ENCODE measurements at regions not wholly inside any gene's neighbourhood (a gene's known extent, or its start where the extent isn't known, plus 50 kb on each side); places are given as distances from the start of the nearest gene placed in this dataset.

DNA sequence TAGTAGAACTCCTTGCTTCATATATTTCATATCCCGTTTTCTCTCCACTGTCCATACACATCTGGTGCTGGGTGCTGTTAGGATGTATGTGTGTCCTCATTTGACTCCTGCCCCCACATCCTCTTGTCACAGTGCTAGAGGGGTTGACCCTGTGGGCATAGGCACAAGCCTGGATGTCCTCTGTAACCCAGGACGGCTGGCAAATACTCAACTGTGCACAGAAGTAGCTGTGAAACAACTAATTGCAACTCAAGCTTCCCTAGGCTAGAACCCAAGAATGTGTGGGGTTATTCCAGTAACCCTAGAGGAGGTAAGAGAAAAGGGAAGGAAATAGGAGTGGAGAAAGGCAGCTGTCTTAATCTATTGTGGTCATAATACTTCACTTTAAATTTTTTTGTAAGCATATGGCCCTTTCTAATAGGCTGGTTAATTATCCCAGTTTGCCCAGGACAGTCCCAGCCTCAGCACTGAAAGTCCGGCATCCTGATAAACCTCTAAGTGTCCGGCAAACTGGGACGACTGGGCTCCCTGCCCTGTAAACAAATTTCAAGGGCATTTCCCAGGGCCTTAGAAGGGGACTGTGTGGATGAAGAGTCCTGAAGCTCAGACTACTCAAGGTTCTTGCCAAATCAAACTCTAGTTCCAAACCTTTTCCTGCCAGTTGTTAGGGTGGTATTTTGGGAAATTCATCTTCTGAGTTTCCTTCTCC lies 283.2 kb upstream of the CELF2 start:
- no peak for TF ChIP-seq KDM1A (IDR thresholded peaks at IDR 0.05; ENCODE audit: borderline replicate concordance)
- TF ChIP-seq YY1 (IDR thresholded peaks at IDR 0.05; ENCODE audit: low read depth, low read length) = no peak
- TF ChIP-seq, protein P1, sequence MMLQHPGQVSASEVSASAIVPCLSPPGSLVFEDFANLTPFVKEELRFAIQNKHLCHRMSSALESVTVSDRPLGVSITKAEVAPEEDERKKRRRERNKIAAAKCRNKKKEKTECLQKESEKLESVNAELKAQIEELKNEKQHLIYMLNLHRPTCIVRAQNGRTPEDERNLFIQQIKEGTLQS (IDR thresholded peaks at IDR 0.05; ENCODE audit: borderline replicate concordance, extremely low read depth, low read depth, low read length) = no peak
